GM23338 (cell line): ENCODE measurements at regions not wholly inside any gene's neighbourhood (a gene's known extent, or its start where the extent isn't known, plus 50 kb on each side); places are given as distances from the start of the nearest gene placed in this dataset.

Source experiments
- ATAC-seq: fragments of 200-7000 bp; cut with Tn5 transposase; 3 replicates; pipeline ENCODE4 v1.9.1; 2020
- DNase-seq: peaks from one replicate; pipeline ENCODE4 v3.0.0-alpha.2; 2015; ENCODE audit warnings: low spot score
- H2AFZ ChIP-seq: fragments of 200-600 bp; sonication (generic); 2 replicates; pipeline ENCODE4 v1.8.0; 2016; ENCODE audit warnings: antibody characterized with exemption, mild to moderate bottlenecking, moderate library complexity
- H3F3A ChIP-seq: fragments of 200-600 bp; sonication (generic); replicated peaks from 2 replicates; pipeline ENCODE4 v1.8.0; 2017; ENCODE audit warnings: antibody characterized with exemption, mixed run types, low read depth
- H3K27ac ChIP-seq: fragments of 200-600 bp; sonication (generic); 2 replicates; pipeline ENCODE4 v1.6.1; 2016; ENCODE audit warnings: low read depth
- H3K27me3 ChIP-seq: fragments of 200-600 bp; sonication (generic); 2 replicates; pipeline ENCODE4 v1.8.0; 2016; ENCODE audit warnings: mild to moderate bottlenecking, mixed run types, moderate library complexity; ENCODE audit not compliant: insufficient read depth
- H3K36me3 ChIP-seq: fragments of 200-600 bp; sonication (generic); 2 replicates; pipeline ENCODE4 v1.8.0; 2016; ENCODE audit warnings: mild to moderate bottlenecking; ENCODE audit not compliant: insufficient read depth
- H3K4me1 ChIP-seq: fragments of 200-600 bp; sonication (generic); 2 replicates; pipeline ENCODE4 v1.8.0; 2016; ENCODE audit warnings: mild to moderate bottlenecking, moderate library complexity; ENCODE audit not compliant: insufficient read depth
- H3K4me2 ChIP-seq: fragments of 200-600 bp; sonication (generic); 2 replicates; pipeline ENCODE4 v1.7.1; 2017; ENCODE audit warnings: mixed run types
- H3K4me3 ChIP-seq: fragments of 200-600 bp; sonication (generic); 2 replicates; pipeline ENCODE4 v1.6.1; 2016; ENCODE audit warnings: mixed run types
- H3K79me2 ChIP-seq: fragments of 200-600 bp; sonication (generic); replicated peaks from 2 replicates; pipeline ENCODE4 v1.8.0; 2017; ENCODE audit warnings: mild to moderate bottlenecking; ENCODE audit not compliant: insufficient read depth
- H3K9me2 ChIP-seq: fragments of 200-600 bp; sonication (generic); 2 replicates; pipeline ENCODE4 v1.8.0; 2017; ENCODE audit not compliant: insufficient read depth
- H4K20me1 ChIP-seq: fragments of 200-600 bp; sonication (generic); replicated peaks from 2 replicates; pipeline ENCODE4 v1.8.0; 2017; ENCODE audit warnings: mild to moderate bottlenecking; ENCODE audit not compliant: insufficient read depth
- H3K27ac Mint-ChIP-seq: 2 replicates; pipeline ENCODE4 v1.8.0; 2020; ENCODE audit warnings: inconsistent platforms, mild to moderate bottlenecking, moderate library complexity, mixed read lengths
- H3K27me3 Mint-ChIP-seq: 3 replicates; pipeline ENCODE4 v1.8.0; 2022; ENCODE audit warnings: low read depth, mild to moderate bottlenecking, moderate library complexity, mixed read lengths, inconsistent platforms; ENCODE audit not compliant: insufficient read depth, poor library complexity
- H3K36me3 Mint-ChIP-seq: 3 replicates; pipeline ENCODE4 v1.8.0; 2021; ENCODE audit warnings: low read depth, mild to moderate bottlenecking, inconsistent platforms, moderate library complexity, mixed read lengths
- H3K4me1 Mint-ChIP-seq: 3 replicates; pipeline ENCODE4 v1.8.0; 2020; ENCODE audit warnings: mild to moderate bottlenecking, inconsistent platforms, mixed read lengths
- H3K4me3 Mint-ChIP-seq: 3 replicates; pipeline ENCODE4 v1.8.0; 2021; ENCODE audit warnings: moderate library complexity, mild to moderate bottlenecking, inconsistent platforms, mixed read lengths
- H3K9me3 Mint-ChIP-seq: 3 replicates; pipeline ENCODE4 v1.8.0; 2020; ENCODE audit warnings: moderate library complexity, mild to moderate bottlenecking, inconsistent platforms, mixed read lengths
- JUNB ChIP-seq: IDR thresholded peaks from one replicate; pipeline ENCODE4 v1.6.1; 2016; ENCODE audit warnings: antibody characterized with exemption; ENCODE audit not compliant: unreplicated experiment
- NANOG ChIP-seq: IDR thresholded peaks from 2 replicates; pipeline ENCODE4 v1.6.1; 2016; ENCODE audit warnings: antibody characterized with exemption, borderline replicate concordance
- POLR2AphosphoS5 ChIP-seq: IDR thresholded peaks from 2 replicates; pipeline ENCODE4 v1.6.1; 2016; ENCODE audit warnings: antibody characterized with exemption, low read depth
- STAT1 ChIP-seq: IDR thresholded peaks from one replicate; pipeline ENCODE4 v1.6.1; 2016; ENCODE audit warnings: antibody characterized with exemption; ENCODE audit not compliant: unreplicated experiment
- ZNF114 ChIP-seq: fragments of 250-450 bp; sonication (Bioruptor Pico); IDR thresholded peaks from 2 replicates; pipeline ENCODE4 v1.5.0; 2020; ENCODE audit warnings: mild to moderate bottlenecking, moderate library complexity
- TF ChIP-seq, protein P1 (sequence below): fragments of 250-450 bp; sonication (Bioruptor Pico); IDR thresholded peaks from 2 replicates; pipeline ENCODE4 v1.5.0; 2020; ENCODE audit warnings: mild to moderate bottlenecking, moderate library complexity
- TF ChIP-seq, protein P2 (sequence below): IDR thresholded peaks from 2 replicates; pipeline ENCODE4 v1.6.1; 2016; ENCODE audit warnings: antibody characterized with exemption

DNA sequence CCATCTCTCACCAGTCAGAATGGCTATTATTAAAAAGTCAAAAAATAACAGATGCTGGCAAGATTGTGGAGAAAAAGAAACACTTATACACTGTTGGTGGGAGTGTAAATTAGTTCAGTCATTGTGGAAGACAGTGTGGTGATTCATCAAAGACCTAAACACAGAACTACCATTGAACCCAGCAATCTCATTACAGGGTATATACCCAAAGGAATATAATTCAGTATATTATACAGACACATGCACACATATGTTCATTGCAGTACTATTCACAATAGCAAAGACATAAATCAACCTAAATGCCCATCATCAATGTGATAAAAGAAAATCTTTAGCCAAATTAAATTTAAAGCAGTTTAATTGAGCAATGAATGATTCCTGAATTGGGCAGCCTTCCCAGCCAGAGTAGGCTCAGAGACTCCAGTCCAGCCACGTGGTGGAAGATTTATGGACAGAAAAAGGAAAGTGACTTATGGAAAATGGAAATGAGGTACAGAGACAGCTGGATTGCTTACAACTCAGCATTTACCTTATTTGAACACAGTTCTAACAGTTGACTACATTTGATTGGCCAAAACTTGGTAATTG is 377.1 kb upstream of the SLC39A10 start (continued):
- TF ChIP-seq, protein P1, sequence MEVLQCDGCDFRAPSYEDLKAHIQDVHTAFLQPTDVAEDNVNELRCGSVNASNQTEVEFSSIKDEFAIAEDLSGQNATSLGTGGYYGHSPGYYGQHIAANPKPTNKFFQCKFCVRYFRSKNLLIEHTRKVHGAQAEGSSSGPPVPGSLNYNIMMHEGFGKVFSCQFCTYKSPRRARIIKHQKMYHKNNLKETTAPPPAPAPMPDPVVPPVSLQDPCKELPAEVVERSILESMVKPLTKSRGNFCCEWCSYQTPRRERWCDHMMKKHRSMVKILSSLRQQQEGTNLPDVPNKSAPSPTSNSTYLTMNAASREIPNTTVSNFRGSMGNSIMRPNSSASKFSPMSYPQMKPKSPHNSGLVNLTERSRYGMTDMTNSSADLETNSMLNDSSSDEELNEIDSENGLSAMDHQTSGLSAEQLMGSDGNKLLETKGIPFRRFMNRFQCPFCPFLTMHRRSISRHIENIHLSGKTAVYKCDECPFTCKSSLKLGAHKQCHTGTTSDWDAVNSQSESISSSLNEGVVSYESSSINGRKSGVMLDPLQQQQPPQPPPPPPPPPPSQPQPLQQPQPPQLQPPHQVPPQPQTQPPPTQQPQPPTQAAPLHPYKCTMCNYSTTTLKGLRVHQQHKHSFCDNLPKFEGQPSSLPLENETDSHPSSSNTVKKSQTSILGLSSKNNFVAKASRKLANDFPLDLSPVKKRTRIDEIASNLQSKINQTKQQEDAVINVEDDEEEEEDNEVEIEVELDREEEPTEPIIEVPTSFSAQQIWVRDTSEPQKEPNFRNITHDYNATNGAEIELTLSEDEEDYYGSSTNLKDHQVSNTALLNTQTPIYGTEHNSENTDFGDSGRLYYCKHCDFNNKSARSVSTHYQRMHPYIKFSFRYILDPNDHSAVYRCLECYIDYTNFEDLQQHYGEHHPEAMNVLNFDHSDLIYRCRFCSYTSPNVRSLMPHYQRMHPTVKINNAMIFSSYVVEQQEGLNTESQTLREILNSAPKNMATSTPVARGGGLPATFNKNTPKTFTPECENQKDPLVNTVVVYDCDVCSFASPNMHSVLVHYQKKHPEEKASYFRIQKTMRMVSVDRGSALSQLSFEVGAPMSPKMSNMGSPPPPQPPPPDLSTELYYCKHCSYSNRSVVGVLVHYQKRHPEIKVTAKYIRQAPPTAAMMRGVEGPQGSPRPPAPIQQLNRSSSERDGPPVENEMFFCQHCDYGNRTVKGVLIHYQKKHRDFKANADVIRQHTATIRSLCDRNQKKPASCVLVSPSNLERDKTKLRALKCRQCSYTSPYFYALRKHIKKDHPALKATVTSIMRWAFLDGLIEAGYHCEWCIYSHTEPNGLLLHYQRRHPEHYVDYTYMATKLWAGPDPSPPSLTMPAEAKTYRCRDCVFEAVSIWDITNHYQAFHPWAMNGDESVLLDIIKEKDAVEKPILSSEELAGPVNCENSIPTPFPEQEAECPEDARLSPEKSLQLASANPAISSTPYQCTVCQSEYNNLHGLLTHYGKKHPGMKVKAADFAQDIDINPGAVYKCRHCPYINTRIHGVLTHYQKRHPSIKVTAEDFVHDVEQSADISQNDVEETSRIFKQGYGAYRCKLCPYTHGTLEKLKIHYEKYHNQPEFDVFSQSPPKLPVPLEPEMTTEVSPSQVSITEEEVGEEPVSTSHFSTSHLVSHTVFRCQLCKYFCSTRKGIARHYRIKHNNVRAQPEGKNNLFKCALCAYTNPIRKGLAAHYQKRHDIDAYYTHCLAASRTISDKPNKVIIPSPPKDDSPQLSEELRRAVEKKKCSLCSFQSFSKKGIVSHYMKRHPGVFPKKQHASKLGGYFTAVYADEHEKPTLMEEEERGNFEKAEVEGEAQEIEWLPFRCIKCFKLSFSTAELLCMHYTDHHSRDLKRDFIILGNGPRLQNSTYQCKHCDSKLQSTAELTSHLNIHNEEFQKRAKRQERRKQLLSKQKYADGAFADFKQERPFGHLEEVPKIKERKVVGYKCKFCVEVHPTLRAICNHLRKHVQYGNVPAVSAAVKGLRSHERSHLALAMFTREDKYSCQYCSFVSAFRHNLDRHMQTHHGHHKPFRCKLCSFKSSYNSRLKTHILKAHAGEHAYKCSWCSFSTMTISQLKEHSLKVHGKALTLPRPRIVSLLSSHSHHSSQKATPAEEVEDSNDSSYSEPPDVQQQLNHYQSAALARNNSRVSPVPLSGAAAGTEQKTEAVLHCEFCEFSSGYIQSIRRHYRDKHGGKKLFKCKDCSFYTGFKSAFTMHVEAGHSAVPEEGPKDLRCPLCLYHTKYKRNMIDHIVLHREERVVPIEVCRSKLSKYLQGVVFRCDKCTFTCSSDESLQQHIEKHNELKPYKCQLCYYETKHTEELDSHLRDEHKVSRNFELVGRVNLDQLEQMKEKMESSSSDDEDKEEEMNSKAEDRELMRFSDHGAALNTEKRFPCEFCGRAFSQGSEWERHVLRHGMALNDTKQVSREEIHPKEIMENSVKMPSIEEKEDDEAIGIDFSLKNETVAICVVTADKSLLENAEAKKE (CRISPR knock-in tag) = no peak
- no peak for TF ChIP-seq JUNB
- no peak for TF ChIP-seq POLR2AphosphoS5

DNA sequence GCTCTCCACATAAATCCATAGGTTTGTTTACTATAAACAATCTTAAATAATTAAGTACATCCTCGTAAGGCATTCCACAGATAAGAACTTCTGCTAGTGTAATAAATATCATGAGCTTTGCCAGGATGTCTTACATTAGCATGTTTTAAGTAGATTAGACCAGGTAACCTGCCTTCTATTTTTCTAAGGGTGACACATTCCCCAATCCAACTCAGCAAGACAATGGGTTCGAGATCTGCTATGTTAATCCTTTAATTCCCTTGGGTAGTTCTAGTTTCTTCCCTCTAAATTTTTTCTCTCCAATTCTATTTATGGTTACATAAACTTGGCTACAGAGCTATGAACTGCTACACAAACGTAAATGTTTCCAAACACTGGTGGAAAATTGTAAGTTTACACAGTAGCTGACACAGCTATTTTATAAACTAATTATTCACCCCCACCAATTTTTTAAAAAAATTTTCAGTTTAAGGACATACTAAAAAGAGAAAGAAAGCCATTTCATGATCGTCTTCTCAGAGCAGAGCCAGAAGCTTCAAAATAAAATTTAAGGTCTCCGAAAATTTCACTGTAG is 386.5 kb upstream of the SLC39A10 start:
- peaks cover 3% of the 10 kb centered on the region for H3K27me3 Mint-ChIP-seq
- H3K9me3 Mint-ChIP-seq = peaks cover 14% of the 10 kb centered on the region
- Histone ChIP-seq H3K36me3 (no peaks in the 10 kb centered on the region), H3K4me3 (no peak overlapping the region), H3K4me1 (peaks cover 6% of the 10 kb centered on the region; the same call in 1 of the 2 replicates), H3K9me2 (0 out of 2 replicates have a peak, but pooled peaks cover 6% of the 10 kb centered on the region), H2AFZ (no peak overlapping the region), H3K79me2 (no peaks in the 10 kb centered on the region), H3K27me3 (no peaks in the 10 kb centered on the region), H3F3A (no peaks in the 10 kb centered on the region), H4K20me1 (no peaks in the 10 kb centered on the region), H3K4me2 (peak overlapping the region; percentile 15), H3K27ac (no peak overlapping the region)
- H3K27ac Mint-ChIP-seq = no peak overlapping the region; the same call in 1 of the 2 replicates
- peaks cover 11% of the 10 kb centered on the region for H3K36me3 Mint-ChIP-seq
- peak; percentile 22 for DNase-seq
- H3K4me3 Mint-ChIP-seq = no peak overlapping the region
- peaks cover 18% of the 10 kb centered on the region for H3K4me1 Mint-ChIP-seq
- TF ChIP-seq, protein P2, sequence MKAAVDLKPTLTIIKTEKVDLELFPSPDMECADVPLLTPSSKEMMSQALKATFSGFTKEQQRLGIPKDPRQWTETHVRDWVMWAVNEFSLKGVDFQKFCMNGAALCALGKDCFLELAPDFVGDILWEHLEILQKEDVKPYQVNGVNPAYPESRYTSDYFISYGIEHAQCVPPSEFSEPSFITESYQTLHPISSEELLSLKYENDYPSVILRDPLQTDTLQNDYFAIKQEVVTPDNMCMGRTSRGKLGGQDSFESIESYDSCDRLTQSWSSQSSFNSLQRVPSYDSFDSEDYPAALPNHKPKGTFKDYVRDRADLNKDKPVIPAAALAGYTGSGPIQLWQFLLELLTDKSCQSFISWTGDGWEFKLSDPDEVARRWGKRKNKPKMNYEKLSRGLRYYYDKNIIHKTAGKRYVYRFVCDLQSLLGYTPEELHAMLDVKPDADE = no peak
- no peak for TF ChIP-seq JUNB
- no peak for TF ChIP-seq STAT1
- TF ChIP-seq NANOG = no peak
- no peak for TF ChIP-seq ZNF114 (CRISPR knock-in tag)
- no peak; the same call in 1 of the 3 replicates for ATAC-seq
